ENCODE measurements at regions not wholly inside any gene's neighbourhood (a gene's known extent, or its start where the extent isn't known, plus 50 kb on each side); places are given as distances from the start of the nearest gene placed in this dataset.

DNA sequence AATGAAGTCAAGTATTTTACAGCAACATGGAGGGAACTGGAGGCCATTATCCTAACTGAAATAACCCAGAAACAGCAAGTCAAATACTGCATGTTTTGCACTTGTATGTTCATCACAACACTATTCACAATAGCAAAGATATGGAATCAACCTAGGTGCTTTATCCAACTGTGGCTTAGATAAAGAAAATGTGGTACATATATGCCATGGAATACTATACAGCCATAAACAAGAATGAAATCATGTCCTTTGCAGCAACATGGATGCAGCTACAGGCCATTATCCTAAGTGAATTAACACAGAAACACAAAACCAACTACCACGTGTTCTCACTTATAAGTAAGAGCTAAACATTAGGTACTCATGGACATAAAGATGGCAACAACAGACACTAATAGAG, 91.5 kb upstream of the E2F3 start:
- no peak for DNase-seq (ENCODE audit: low spot score)
- Histone ChIP-seq H3K4ac (ENCODE audit: low read length) (no peak overlapping the region), H2BK120ac (ENCODE audit: low read depth, low read length) (no peak overlapping the region), H3K36me3 (replicated peaks in 1 of 2; ENCODE audit: control insufficient read depth in 2 of 2, insufficient read depth in 2 of 2, low read length in 2 of 2) (no peaks in the 10 kb centered on the region), H3K14ac (ENCODE audit: low read length) (no peak overlapping the region), H2AFZ (ENCODE audit: low read length) (no peak overlapping the region), H4K8ac (ENCODE audit: low read depth, low read length) (no peak overlapping the region), H4K91ac (ENCODE audit: low read depth, low read length, poor library complexity) (no peak overlapping the region), H3K9ac (ENCODE audit: low read depth, low read length, poor library complexity) (no peak overlapping the region), H3K27me3 (ENCODE audit: control insufficient read depth in 3 of 3, insufficient read depth in 3 of 3, low read depth in 1 of 3, low read length in 3 of 3) (no peaks in the 10 kb centered on the region), H2AK5ac (ENCODE audit: low read depth, low read length) (no peak overlapping the region), H3K79me1 (ENCODE audit: low read depth, low read length) (no peaks in the 10 kb centered on the region), H2BK5ac (ENCODE audit: low read length) (no peak overlapping the region), H3K18ac (ENCODE audit: low read length) (no peak overlapping the region), H2BK15ac (ENCODE audit: low read length) (no peak overlapping the region), H2BK12ac (ENCODE audit: low read length) (no peak overlapping the region), H3K27ac (replicated peaks; ENCODE audit: low read length) (no peak overlapping the region), H3K9me3 (replicated peaks in 1 of 2; ENCODE audit: control insufficient read depth in 2 of 2, insufficient read depth in 1 of 2, low read depth in 1 of 2, low read length in 2 of 2) (no peaks in the 10 kb centered on the region), H3K23ac (ENCODE audit: low read depth, low read length, poor library complexity) (no peak overlapping the region), H3K4me2 (ENCODE audit: insufficient read depth, low read length, poor library complexity, severe bottlenecking) (no peak overlapping the region), H3K4me1 (ENCODE audit: control insufficient read depth in 2 of 2, insufficient read depth in 1 of 2, low read depth in 1 of 2, low read length in 2 of 2) (no peaks in the 10 kb centered on the region), H3K4me3 (ENCODE audit: low read length in 2 of 2) (no peak overlapping the region)
- no CpG with 5 or more reads among the region's 1 CpG for WGBS, 2 donors (ENCODE audit: extremely low coverage in 2 of 2, insufficient read length in 2 of 2, insufficient replicate concordance in 1 of 2)

DNA sequence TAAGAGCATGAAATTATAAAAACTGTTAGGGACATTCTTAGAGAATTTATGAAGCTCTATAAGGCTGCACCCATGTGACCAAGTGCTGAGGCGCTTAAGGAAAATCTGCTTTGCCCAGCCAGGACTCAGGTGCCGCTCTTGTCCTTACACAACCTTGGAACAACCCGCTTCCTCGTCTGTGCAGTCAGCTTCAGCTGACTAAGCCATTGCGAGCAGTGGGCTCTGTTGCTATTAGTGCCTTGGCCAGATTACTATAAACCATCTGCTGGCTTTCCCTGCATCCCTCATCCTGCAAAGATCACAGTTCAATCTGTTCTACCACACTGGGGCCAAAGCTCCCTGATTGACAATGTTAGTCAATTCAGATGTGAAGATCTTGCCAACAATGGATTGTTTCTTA, 89.1 kb upstream of the E2F3 start:
- H3K18ac ChIP-seq (ENCODE audit: low read length): no peak overlapping the region
- no peak overlapping the region for H4K8ac ChIP-seq (ENCODE audit: low read depth, low read length)
- no peak overlapping the region for H3K23ac ChIP-seq (ENCODE audit: low read depth, low read length, poor library complexity)
- no peak overlapping the region for H2BK120ac ChIP-seq (ENCODE audit: low read depth, low read length)
- no peak overlapping the region for H2BK5ac ChIP-seq (ENCODE audit: low read length)
- H3K4me1 ChIP-seq (ENCODE audit: control insufficient read depth in 2 of 2, insufficient read depth in 1 of 2, low read depth in 1 of 2, low read length in 2 of 2): no peaks in the 10 kb centered on the region
- no CpG with 5 or more reads among the region's 5 CpGs for WGBS, 2 donors (ENCODE audit: extremely low coverage in 2 of 2, insufficient read length in 2 of 2, insufficient replicate concordance in 1 of 2)
- no peak overlapping the region for H3K27ac ChIP-seq (replicated peaks; ENCODE audit: low read length)
- H3K4ac ChIP-seq (ENCODE audit: low read length): no peak overlapping the region
- no peak overlapping the region for H3K9ac ChIP-seq (ENCODE audit: low read depth, low read length, poor library complexity)
- no peak for DNase-seq (ENCODE audit: low spot score)
- H2BK15ac ChIP-seq (ENCODE audit: low read length): no peak overlapping the region
- H3K27me3 ChIP-seq (ENCODE audit: control insufficient read depth in 3 of 3, insufficient read depth in 3 of 3, low read depth in 1 of 3, low read length in 3 of 3): no peaks in the 10 kb centered on the region
- no peaks in the 10 kb centered on the region for H3K36me3 ChIP-seq (replicated peaks in 1 of 2; ENCODE audit: control insufficient read depth in 2 of 2, insufficient read depth in 2 of 2, low read length in 2 of 2)
- H2AFZ ChIP-seq (ENCODE audit: low read length): no peak overlapping the region
- H3K79me1 ChIP-seq (ENCODE audit: low read depth, low read length): no peaks in the 10 kb centered on the region
- no peak overlapping the region for H3K14ac ChIP-seq (ENCODE audit: low read length)
- no peaks in the 10 kb centered on the region for H3K9me3 ChIP-seq (replicated peaks in 1 of 2; ENCODE audit: control insufficient read depth in 2 of 2, insufficient read depth in 1 of 2, low read depth in 1 of 2, low read length in 2 of 2)
- H2AK5ac ChIP-seq (ENCODE audit: low read depth, low read length): no peak overlapping the region
- H3K4me3 ChIP-seq (ENCODE audit: low read length in 2 of 2): no peak overlapping the region
- no peak overlapping the region for H2BK12ac ChIP-seq (ENCODE audit: low read length)
- H3K4me2 ChIP-seq (ENCODE audit: insufficient read depth, low read length, poor library complexity, severe bottlenecking): no peak overlapping the region
- H4K91ac ChIP-seq (ENCODE audit: low read depth, low read length, poor library complexity): no peak overlapping the region

GRCh38 chr6:20313051-20313450, 88.6 kb upstream of the E2F3 start:
- no peak overlapping the region for H2BK5ac ChIP-seq (ENCODE audit: low read length)
- H3K27ac ChIP-seq (replicated peaks; ENCODE audit: low read length): no peak overlapping the region
- no peak overlapping the region for H3K9ac ChIP-seq (ENCODE audit: low read depth, low read length, poor library complexity)
- H3K4me1 ChIP-seq (ENCODE audit: control insufficient read depth in 2 of 2, insufficient read depth in 1 of 2, low read depth in 1 of 2, low read length in 2 of 2): no peaks in the 10 kb centered on the region
- H2BK15ac ChIP-seq (ENCODE audit: low read length): no peak overlapping the region
- no peak overlapping the region for H2BK120ac ChIP-seq (ENCODE audit: low read depth, low read length)
- no peak overlapping the region for H2AFZ ChIP-seq (ENCODE audit: low read length)
- H4K8ac ChIP-seq (ENCODE audit: low read depth, low read length): no peak overlapping the region
- no peak overlapping the region for H2BK12ac ChIP-seq (ENCODE audit: low read length)
- DNase-seq (ENCODE audit: low spot score): no peak
- H3K4me2 ChIP-seq (ENCODE audit: insufficient read depth, low read length, poor library complexity, severe bottlenecking): no peak overlapping the region
- H3K4ac ChIP-seq (ENCODE audit: low read length): no peak overlapping the region
- no peak overlapping the region for H3K18ac ChIP-seq (ENCODE audit: low read length)
- H2AK5ac ChIP-seq (ENCODE audit: low read depth, low read length): no peak overlapping the region
- no CpG with 5 or more reads among the region's 3 CpGs for WGBS, 2 donors (ENCODE audit: extremely low coverage in 2 of 2, insufficient read length in 2 of 2, insufficient replicate concordance in 1 of 2)
- H3K9me3 ChIP-seq (replicated peaks in 1 of 2; ENCODE audit: control insufficient read depth in 2 of 2, insufficient read depth in 1 of 2, low read depth in 1 of 2, low read length in 2 of 2): no peaks in the 10 kb centered on the region
- no peak overlapping the region for H3K23ac ChIP-seq (ENCODE audit: low read depth, low read length, poor library complexity)
- no peak overlapping the region for H3K4me3 ChIP-seq (ENCODE audit: low read length in 2 of 2)
- H3K79me1 ChIP-seq (ENCODE audit: low read depth, low read length): no peaks in the 10 kb centered on the region
- no peak overlapping the region for H3K14ac ChIP-seq (ENCODE audit: low read length)
- H3K36me3 ChIP-seq (replicated peaks in 1 of 2; ENCODE audit: control insufficient read depth in 2 of 2, insufficient read depth in 2 of 2, low read length in 2 of 2): no peaks in the 10 kb centered on the region
- H4K91ac ChIP-seq (ENCODE audit: low read depth, low read length, poor library complexity): no peak overlapping the region
- no peaks in the 10 kb centered on the region for H3K27me3 ChIP-seq (ENCODE audit: control insufficient read depth in 3 of 3, insufficient read depth in 3 of 3, low read depth in 1 of 3, low read length in 3 of 3)

DNA sequence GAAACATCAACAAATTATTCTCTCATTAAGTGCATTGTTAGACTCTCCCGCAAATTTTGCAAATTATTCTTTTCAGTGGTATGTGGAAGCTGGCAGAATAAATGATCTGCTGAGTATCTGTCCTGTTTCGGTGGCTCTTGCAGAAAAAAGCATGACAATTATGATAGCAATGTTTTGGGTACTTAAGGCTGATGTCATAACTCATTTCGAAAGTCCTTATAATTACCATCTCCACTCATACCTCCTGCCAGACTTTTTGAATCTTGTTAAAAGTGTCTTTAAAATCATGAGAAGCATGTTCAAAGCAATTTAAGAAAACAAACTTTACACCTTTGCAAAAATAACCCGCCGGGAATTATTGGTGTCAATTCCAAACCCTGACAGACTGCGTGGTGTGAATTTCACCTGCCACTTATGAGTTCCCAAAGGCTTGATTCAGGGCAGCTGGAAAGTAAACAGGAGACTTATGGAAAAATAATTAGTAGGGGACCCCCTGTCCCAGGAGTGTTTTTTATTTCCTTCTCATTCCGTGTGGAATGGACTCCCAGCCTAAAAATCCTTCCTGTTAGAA, 87.6 kb upstream of the E2F3 start:
- H3K36me3 ChIP-seq (replicated peaks in 1 of 2; ENCODE audit: control insufficient read depth in 2 of 2, insufficient read depth in 2 of 2, low read length in 2 of 2): no peaks in the 10 kb centered on the region
- no peak overlapping the region for H3K9ac ChIP-seq (ENCODE audit: low read depth, low read length, poor library complexity)
- no peak overlapping the region for H3K4me2 ChIP-seq (ENCODE audit: insufficient read depth, low read length, poor library complexity, severe bottlenecking)
- H3K23ac ChIP-seq (ENCODE audit: low read depth, low read length, poor library complexity): no peak overlapping the region
- no peak overlapping the region for H3K4me3 ChIP-seq (ENCODE audit: low read length in 2 of 2)
- DNase-seq (ENCODE audit: low spot score): no peak
- H2AK5ac ChIP-seq (ENCODE audit: low read depth, low read length): no peak overlapping the region
- H2BK120ac ChIP-seq (ENCODE audit: low read depth, low read length): no peak overlapping the region
- peaks cover 0 to 4% of the 10 kb centered on the region in 2 donors for H3K9me3 ChIP-seq (replicated peaks in 1 of 2; ENCODE audit: control insufficient read depth in 2 of 2, insufficient read depth in 1 of 2, low read depth in 1 of 2, low read length in 2 of 2)
- no peaks in the 10 kb centered on the region for H3K4me1 ChIP-seq (ENCODE audit: control insufficient read depth in 2 of 2, insufficient read depth in 1 of 2, low read depth in 1 of 2, low read length in 2 of 2)
- no peaks in the 10 kb centered on the region for H3K27me3 ChIP-seq (ENCODE audit: control insufficient read depth in 3 of 3, insufficient read depth in 3 of 3, low read depth in 1 of 3, low read length in 3 of 3)
- H3K4ac ChIP-seq (ENCODE audit: low read length): no peak overlapping the region
- H4K8ac ChIP-seq (ENCODE audit: low read depth, low read length): no peak overlapping the region
- H2BK15ac ChIP-seq (ENCODE audit: low read length): no peak overlapping the region
- H3K18ac ChIP-seq (ENCODE audit: low read length): no peak overlapping the region
- H2BK5ac ChIP-seq (ENCODE audit: low read length): no peak overlapping the region
- H3K27ac ChIP-seq (replicated peaks; ENCODE audit: low read length): no peak overlapping the region
- no peak overlapping the region for H3K14ac ChIP-seq (ENCODE audit: low read length)
- WGBS, 2 donors (ENCODE audit: extremely low coverage in 2 of 2, insufficient read length in 2 of 2, insufficient replicate concordance in 1 of 2): no CpG with 5 or more reads among the region's 7 CpGs
- H3K79me1 ChIP-seq (ENCODE audit: low read depth, low read length): no peaks in the 10 kb centered on the region
- H2AFZ ChIP-seq (ENCODE audit: low read length): no peak overlapping the region
- H4K91ac ChIP-seq (ENCODE audit: low read depth, low read length, poor library complexity): no peak overlapping the region
- no peak overlapping the region for H2BK12ac ChIP-seq (ENCODE audit: low read length)
